Panc1 (cell line): ENCODE measurements at regions not wholly inside any gene's neighbourhood (a gene's known extent, or its start where the extent isn't known, plus 50 kb on each side); places are given as distances from the start of the nearest gene placed in this dataset.

Source experiments
- ATAC-seq: fragments of 200-7000 bp; cut with Tn5 transposase; 2 replicates; pipeline ENCODE4 v1.9.1; 2020; ENCODE audit warnings: mild to moderate bottlenecking, moderate library complexity
- BruUV-seq: library from RNA; stranded (reverse); fragments of 400-500 nt; replicated peaks from 2 replicates; lab custom pipeline; 2021; lab: Mats Ljungman, UMichigan
- CTCF ChIA-PET: fragments of 300-600 bp; sonication (Branson Sonifier 250); formaldehyde crosslinking; loops from one replicate; lab custom pipeline; 2022; ENCODE audit warnings: antibody characterized with exemption; lab: Charles Lee
- POLR2A ChIA-PET: fragments of 300-600 bp; sonication (Branson Sonifier 250); formaldehyde crosslinking; loops from one replicate; lab custom pipeline; 2022; ENCODE audit warnings: antibody characterized with exemption; lab: Charles Lee
- DNase-seq: peaks from one replicate; pipeline ENCODE4 v3.0.0-alpha.2; 2010; ENCODE audit warnings: low read depth, low spot score
- H3K27ac ChIP-seq: 2 replicates; pipeline ENCODE4 v1.5.1; 2011; ENCODE audit warnings: mild to moderate bottlenecking, low read length, inconsistent platforms
- H3K27me3 ChIP-seq: fragments of 200-500 bp; sonication (Bioruptor generic); 2 replicates; pipeline ENCODE4 v1.6.0; 2014; ENCODE audit warnings: low read length, inconsistent platforms; ENCODE audit not compliant: control insufficient read depth, insufficient read depth
- H3K36me3 ChIP-seq: fragments of 200-500 bp; sonication (Bioruptor generic); 2 replicates; pipeline ENCODE4 v1.5.1; 2014; ENCODE audit warnings: inconsistent platforms, mild to moderate bottlenecking, low read length, moderate library complexity; ENCODE audit not compliant: control insufficient read depth, insufficient read depth
- H3K4me1 ChIP-seq: 2 replicates; pipeline ENCODE4 v1.5.1; 2011; ENCODE audit warnings: inconsistent platforms, mild to moderate bottlenecking, low read length, moderate library complexity; ENCODE audit not compliant: control insufficient read depth, insufficient read depth
- H3K4me3 ChIP-seq, 2 experiments: 2 replicates each; pipeline ENCODE4 v1.5.1; 2011 to 2012; ENCODE audit warnings: low read depth in 2 of 2, low read length in 2 of 2, mild to moderate bottlenecking in 2 of 2, inconsistent platforms in 1 of 2, moderate library complexity in 1 of 2
- H3K9me3 ChIP-seq: fragments of 200-500 bp; sonication (Bioruptor generic); 2 replicates; pipeline ENCODE4 v1.5.1; 2014; ENCODE audit warnings: low read depth, mild to moderate bottlenecking, inconsistent platforms, low read length, moderate library complexity; ENCODE audit not compliant: control insufficient read depth, insufficient read depth
- CTCF ChIP-seq: fragments of 450-650 bp; IDR thresholded peaks from 2 replicates; pipeline ENCODE4 v1.5.1; 2017; ENCODE audit warnings: mild to moderate bottlenecking
- POLR2AphosphoS5 ChIP-seq: IDR thresholded peaks from 2 replicates; pipeline ENCODE4 v1.6.1; 2012; ENCODE audit warnings: mild to moderate bottlenecking, low read depth, low read length, moderate library complexity
- REST ChIP-seq, 2 experiments: IDR thresholded peaks; 2 replicates each; pipeline ENCODE4 v1.6.1; 2011 to 2012; ENCODE audit warnings: low read depth in 2 of 2, control low read depth in 1 of 2, low read length in 1 of 2, mild to moderate bottlenecking in 1 of 2, moderate library complexity in 1 of 2; ENCODE audit not compliant: insufficient read depth in 1 of 2
- SIN3A ChIP-seq: IDR thresholded peaks from 2 replicates; pipeline ENCODE4 v1.6.1; 2012; ENCODE audit warnings: low read depth, mild to moderate bottlenecking, low read length, moderate library complexity, borderline replicate concordance; ENCODE audit not compliant: insufficient read depth
- TCF7L2 ChIP-seq: IDR thresholded peaks from 2 replicates; pipeline ENCODE4 v1.6.1; 2011; ENCODE audit warnings: mild to moderate bottlenecking, low read depth, low read length, inconsistent platforms
- in situ Hi-C: cut with HindIII; loops from 2 replicates; pipeline ENCODE4 v1.10.0; 2016; ENCODE audit warnings: low sequenced_read_pairs, low pct_unique_long_range_greater_than_20kb
- intact Hi-C: fragments of 100-400 bp; cut with micrococcal nuclease; formaldehyde crosslinking; loops from one replicate; pipeline ENCODE4 v1.10.0; 2022; ENCODE audit not compliant: unreplicated experiment

DNA sequence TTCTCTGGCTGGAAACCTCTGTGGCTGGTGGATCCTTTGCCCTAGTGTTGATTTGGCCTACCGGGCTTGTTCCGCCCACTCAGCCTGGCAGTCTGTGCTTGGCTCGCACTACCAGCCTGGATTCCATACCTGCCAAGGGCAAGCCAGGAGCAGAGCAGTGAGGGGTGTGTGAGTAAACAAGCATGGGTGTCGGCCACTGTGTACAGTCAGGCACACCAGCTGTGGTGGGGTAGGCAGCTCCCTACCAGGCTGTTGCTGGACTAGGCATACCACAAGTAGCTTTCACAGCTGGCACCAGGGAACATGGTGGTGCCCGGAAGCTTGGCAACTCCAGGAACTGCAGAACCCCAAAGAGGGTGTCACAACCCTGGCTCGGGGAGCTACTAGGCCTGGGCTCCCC lies 942.9 kb upstream of the LRRN3 start:
- no peaks in the 10 kb centered on the region for H3K27me3 ChIP-seq
- no peak overlapping the region for H3K4me3 ChIP-seq
- ChIA-PET CTCF (no interaction called here), POLR2A (no interaction called here)
- intact Hi-C loops (no loop called here), in situ Hi-C loops (no loop called here)
- no peak for TF ChIP-seq SIN3A
- no peak for TF ChIP-seq TCF7L2
- ATAC-seq: no peak
- no peak for DNase-seq
- H3K4me1 ChIP-seq: no peaks in the 10 kb centered on the region
- no peaks in the 10 kb centered on the region for H3K36me3 ChIP-seq
- no TSS peak for BruUV-seq
- H3K27ac ChIP-seq: no peak overlapping the region
- no peaks in the 10 kb centered on the region for H3K9me3 ChIP-seq

DNA sequence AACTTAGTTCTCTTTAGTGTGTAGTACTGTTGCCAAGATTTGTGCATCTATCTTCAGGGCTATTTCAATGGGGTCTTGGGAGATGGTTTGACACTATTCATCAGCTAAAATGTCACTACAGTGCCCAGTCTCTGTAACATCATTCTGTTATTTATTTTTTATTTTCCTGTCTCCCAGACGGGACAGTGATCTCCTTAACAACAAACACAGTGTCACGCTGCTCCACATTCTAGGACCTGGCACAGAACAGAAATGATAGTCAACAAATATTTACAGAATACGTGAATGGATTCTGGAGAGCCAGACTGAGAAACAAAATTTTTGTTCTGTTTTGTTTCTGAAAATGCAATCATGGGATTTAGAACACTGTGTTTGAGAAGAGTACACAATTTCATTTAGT lies 937.7 kb upstream of the LRRN3 start:
- CTCF ChIA-PET: no interaction called here
- no peak for TF ChIP-seq SIN3A
- TF ChIP-seq REST (IDR thresholded peaks at IDR 0.05; ENCODE audit: insufficient read depth in 1 of 2, low read depth in 2 of 2, low read length in 1 of 2): no peak
- no peak for TF ChIP-seq POLR2AphosphoS5
- no peak for TF ChIP-seq TCF7L2
- POLR2A ChIA-PET: no interaction called here
- no peaks in the 10 kb centered on the region for H3K9me3 ChIP-seq
- in situ Hi-C loops: no loop called here
- no peak overlapping the region for H3K4me3 ChIP-seq
- H3K27me3 ChIP-seq: no peaks in the 10 kb centered on the region
- no peak overlapping the region for H3K27ac ChIP-seq
- H3K4me1 ChIP-seq: no peaks in the 10 kb centered on the region
- intact Hi-C loops: no loop called here
- DNase-seq: no peak
- no peaks in the 10 kb centered on the region for H3K36me3 ChIP-seq
- no TSS peak for BruUV-seq
- ATAC-seq: no peak

DNA sequence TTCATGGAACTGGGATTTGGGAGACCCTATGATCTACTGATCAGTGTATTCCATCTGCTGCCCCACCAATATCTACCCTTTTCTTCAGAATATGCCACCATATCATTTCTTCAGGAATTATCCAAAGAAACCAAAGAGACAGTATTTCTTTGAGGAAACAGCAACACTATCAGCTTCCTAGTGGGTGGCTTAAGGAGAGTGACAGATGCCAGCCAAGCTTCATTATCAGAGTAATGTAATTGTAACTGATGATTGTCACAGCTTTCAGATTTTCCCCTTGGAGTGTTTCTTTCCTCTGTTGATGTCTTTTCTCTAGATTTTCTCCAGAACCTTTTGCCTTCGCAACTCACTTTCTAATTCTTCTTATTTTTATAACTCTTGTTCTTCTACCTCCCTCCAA lies 934.4 kb upstream of the LRRN3 start:
- no peak for TF ChIP-seq SIN3A
- no peak for TF ChIP-seq REST (IDR thresholded peaks at IDR 0.05; ENCODE audit: insufficient read depth in 1 of 2, low read depth in 2 of 2, low read length in 1 of 2)
- no peak for TF ChIP-seq TCF7L2
- no peak for TF ChIP-seq CTCF
- TF ChIP-seq POLR2AphosphoS5: no peak
- Histone ChIP-seq H3K4me3 (no peak overlapping the region), H3K27me3 (no peaks in the 10 kb centered on the region), H3K9me3 (no peaks in the 10 kb centered on the region), H3K36me3 (no peaks in the 10 kb centered on the region), H3K4me1 (no peaks in the 10 kb centered on the region), H3K27ac (no peak overlapping the region)
- intact Hi-C loops: no loop called here
- ChIA-PET CTCF (no interaction called here), POLR2A (no interaction called here)
- in situ Hi-C loops: no loop called here
- DNase-seq (no peak), ATAC-seq (no peak)
- BruUV-seq: no TSS peak
